ENCODE measurements at regions not wholly inside any gene's neighbourhood (a gene's known extent, or its start where the extent isn't known, plus 50 kb on each side); places are given as distances from the start of the nearest gene placed in this dataset.

- DNase-seq = no peak
- H3K9me2 ChIP-seq (ENCODE audit: insufficient read depth) = no peaks in the 10 kb centered on the region
- no peak overlapping the region for H2AFZ ChIP-seq
- no peaks in the 10 kb centered on the region for H3K36me3 ChIP-seq (ENCODE audit: low read depth)
- intact Hi-C loops (cut with micrococcal nuclease; ENCODE audit: unreplicated experiment) = no loop called here
- no peak overlapping the region for H3K4me2 ChIP-seq
- BruUV-seq (replicated peaks) = no TSS peak
- CTCF ChIA-PET = no interaction called here
- H3K27me3 ChIP-seq (ENCODE audit: insufficient read depth, low read depth) = peaks cover 9% of the 10 kb centered on the region; the same call in 1 of the 2 replicates
- POLR2A ChIA-PET (ENCODE audit: unreplicated experiment) = no interaction called here
- H3K4me1 ChIP-seq (replicated peaks; ENCODE audit: insufficient read depth) = no peaks in the 10 kb centered on the region
- no peak overlapping the region for H3K4me3 ChIP-seq
- no peak overlapping the region for H3K27ac ChIP-seq
- no peaks in the 10 kb centered on the region for H4K20me1 ChIP-seq (ENCODE audit: insufficient read depth)
- TF ChIP-seq CTCF (conservative IDR thresholded peaks at IDR 0.05) = no peak
- H3K9me3 ChIP-seq (ENCODE audit: insufficient read depth, low read depth) = no peaks in the 10 kb centered on the region
- H3F3A ChIP-seq (ENCODE audit: insufficient read depth, low read depth) = no peaks in the 10 kb centered on the region
- no peaks in the 10 kb centered on the region for H3K79me2 ChIP-seq (ENCODE audit: low read depth)
These were observed 263.1 kb upstream of the MOCS1 start for GRCh38 chr6:40197371-40197770.

GRCh38 chr6:40196135-40196518, 261.9 kb upstream of the MOCS1 start:
- Histone ChIP-seq H2AFZ (no peak overlapping the region), H3K4me2 (no peak overlapping the region), H3K4me3 (no peak overlapping the region), H3F3A (ENCODE audit: insufficient read depth, low read depth) (no peaks in the 10 kb centered on the region), H3K4me1 (replicated peaks; ENCODE audit: insufficient read depth) (no peaks in the 10 kb centered on the region), H3K79me2 (ENCODE audit: low read depth) (no peaks in the 10 kb centered on the region), H4K20me1 (ENCODE audit: insufficient read depth) (no peaks in the 10 kb centered on the region), H3K27ac (no peak overlapping the region), H3K36me3 (ENCODE audit: low read depth) (no peaks in the 10 kb centered on the region), H3K9me3 (ENCODE audit: insufficient read depth, low read depth) (no peaks in the 10 kb centered on the region), H3K27me3 (ENCODE audit: insufficient read depth, low read depth) (peaks cover 9% of the 10 kb centered on the region; the same call in 1 of the 2 replicates), H3K9me2 (ENCODE audit: insufficient read depth) (no peaks in the 10 kb centered on the region)
- no peak for TF ChIP-seq CTCF (conservative IDR thresholded peaks at IDR 0.05)
- no TSS peak for BruUV-seq (replicated peaks)
- CTCF ChIA-PET = no interaction called here
- intact Hi-C loops (cut with micrococcal nuclease; ENCODE audit: unreplicated experiment) = no loop called here
- no peak for DNase-seq
- POLR2A ChIA-PET (ENCODE audit: unreplicated experiment) = no interaction called here

GRCh38 chr6:40195428-40196134, 261.3 kb upstream of the MOCS1 start:
- no peak for DNase-seq
- no peaks in the 10 kb centered on the region for H4K20me1 ChIP-seq (ENCODE audit: insufficient read depth)
- H3K36me3 ChIP-seq (ENCODE audit: low read depth) = no peaks in the 10 kb centered on the region
- H3K27me3 ChIP-seq (ENCODE audit: insufficient read depth, low read depth) = peaks cover 9% of the 10 kb centered on the region; the same call in 1 of the 2 replicates
- intact Hi-C loops (cut with micrococcal nuclease; ENCODE audit: unreplicated experiment) = no loop called here
- no TSS peak for BruUV-seq (replicated peaks)
- no peaks in the 10 kb centered on the region for H3K79me2 ChIP-seq (ENCODE audit: low read depth)
- H3K4me2 ChIP-seq = no peak overlapping the region
- CTCF ChIA-PET = no interaction called here
- H3F3A ChIP-seq (ENCODE audit: insufficient read depth, low read depth) = no peaks in the 10 kb centered on the region
- H3K4me1 ChIP-seq (replicated peaks; ENCODE audit: insufficient read depth) = no peaks in the 10 kb centered on the region
- no peaks in the 10 kb centered on the region for H3K9me3 ChIP-seq (ENCODE audit: insufficient read depth, low read depth)
- no peak overlapping the region for H2AFZ ChIP-seq
- POLR2A ChIA-PET (ENCODE audit: unreplicated experiment) = no interaction called here
- H3K27ac ChIP-seq = no peak overlapping the region
- no peak overlapping the region for H3K4me3 ChIP-seq
- no peaks in the 10 kb centered on the region for H3K9me2 ChIP-seq (ENCODE audit: insufficient read depth)
- TF ChIP-seq EZH2 (IDR thresholded peaks at IDR 0.05; ENCODE audit: low read depth) (no peak), CTCF (conservative IDR thresholded peaks at IDR 0.05) (no peak)
